SK-N-SH treated with all-trans-retinoic acid at 6 μM for 48 hours (cell line): ENCODE measurements at regions not wholly inside any gene's neighbourhood (a gene's known extent, or its start where the extent isn't known, plus 50 kb on each side); places are given as distances from the start of the nearest gene placed in this dataset.
"Not testable (repeated sequence)": the region's sequence is repeated elsewhere in the genome, so short reads cannot be mapped to it uniquely, and the experiment has no call there.

Source experiments
- ARNTL ChIP-seq: fragments of 450-650 bp; formaldehyde crosslinking; IDR thresholded peaks from 2 replicates; pipeline ENCODE4 v1.5.0; 2020; ENCODE audit warnings: low read depth, mild to moderate bottlenecking, moderate library complexity, borderline replicate concordance
- CSDC2 ChIP-seq: fragments of 250-450 bp; sonication (Bioruptor Pico); IDR thresholded peaks from 2 replicates; pipeline ENCODE4 v1.5.0; 2020; ENCODE audit warnings: mild to moderate bottlenecking, moderate library complexity
- ISL1 ChIP-seq: fragments of 250-450 bp; sonication (Bioruptor Pico); IDR thresholded peaks from 2 replicates; pipeline ENCODE4 v2.1.2; 2022; ENCODE audit warnings: mild to moderate bottlenecking, moderate library complexity
- PATZ1 ChIP-seq: fragments of 250-450 bp; sonication (Bioruptor Pico); IDR thresholded peaks from 2 replicates; pipeline ENCODE4 v1.8.0; 2020; ENCODE audit warnings: mild to moderate bottlenecking, moderate library complexity, borderline replicate concordance
- POU6F1 ChIP-seq: fragments of 250-450 bp; sonication (Bioruptor Pico); IDR thresholded peaks from 2 replicates; pipeline ENCODE4 v1.8.0; 2021; ENCODE audit warnings: low read depth, mild to moderate bottlenecking, moderate library complexity, borderline replicate concordance
- TCF4 ChIP-seq: fragments of 250-450 bp; sonication (Bioruptor Pico); IDR thresholded peaks from 2 replicates; pipeline ENCODE4 v1.8.0; 2021; ENCODE audit warnings: mild to moderate bottlenecking, moderate library complexity, borderline replicate concordance
- TOX ChIP-seq: fragments of 250-450 bp; sonication (Bioruptor Pico); IDR thresholded peaks from 2 replicates; pipeline ENCODE4 v1.8.0; 2021; ENCODE audit warnings: mild to moderate bottlenecking, moderate library complexity, borderline replicate concordance
- TSHZ2 ChIP-seq: fragments of 250-450 bp; sonication (Bioruptor Pico); IDR thresholded peaks from 2 replicates; pipeline ENCODE4 v1.5.0; 2020; ENCODE audit warnings: mild to moderate bottlenecking, moderate library complexity
- ZFP3 ChIP-seq: fragments of 250-450 bp; sonication (Bioruptor Pico); IDR thresholded peaks from 2 replicates; pipeline ENCODE4 v1.5.0; 2020; ENCODE audit warnings: mild to moderate bottlenecking, moderate library complexity
- ZFP30 ChIP-seq: fragments of 450-650 bp; formaldehyde crosslinking; IDR thresholded peaks from 2 replicates; pipeline ENCODE4 v1.5.0; 2022; ENCODE audit warnings: mild to moderate bottlenecking, moderate library complexity
- TF ChIP-seq, protein P1 (sequence below): fragments of 250-450 bp; sonication (Bioruptor Pico); IDR thresholded peaks from 2 replicates; pipeline ENCODE4 v1.5.1; 2020; ENCODE audit warnings: low read depth, mild to moderate bottlenecking, moderate library complexity

- TF ChIP-seq TSHZ2 (CRISPR knock-in tag); POU6F1 (CRISPR knock-in tag); TOX; ZFP3 (CRISPR knock-in tag); CSDC2 (CRISPR knock-in tag); ARNTL (CRISPR knock-in tag); PATZ1 (CRISPR knock-in tag); ZFP30; ISL1; TCF4 (CRISPR knock-in tag): not testable (repeated sequence)
- TF ChIP-seq, protein P1, sequence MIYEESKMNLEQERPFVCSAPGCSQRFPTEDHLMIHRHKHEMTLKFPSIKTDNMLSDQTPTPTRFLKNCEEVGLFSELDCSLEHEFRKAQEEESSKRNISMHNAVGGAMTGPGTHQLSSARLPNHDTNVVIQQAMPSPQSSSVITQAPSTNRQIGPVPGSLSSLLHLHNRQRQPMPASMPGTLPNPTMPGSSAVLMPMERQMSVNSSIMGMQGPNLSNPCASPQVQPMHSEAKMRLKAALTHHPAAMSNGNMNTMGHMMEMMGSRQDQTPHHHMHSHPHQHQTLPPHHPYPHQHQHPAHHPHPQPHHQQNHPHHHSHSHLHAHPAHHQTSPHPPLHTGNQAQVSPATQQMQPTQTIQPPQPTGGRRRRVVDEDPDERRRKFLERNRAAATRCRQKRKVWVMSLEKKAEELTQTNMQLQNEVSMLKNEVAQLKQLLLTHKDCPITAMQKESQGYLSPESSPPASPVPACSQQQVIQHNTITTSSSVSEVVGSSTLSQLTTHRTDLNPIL (CRISPR knock-in tag): not testable (repeated sequence)
These were observed 161.9 kb downstream of the C16orf95 start for GRCh38 chr16:87155315-87155714.
